HFF-Myc (cell line): ENCODE measurements at regions not wholly inside any gene's neighbourhood (a gene's known extent, or its start where the extent isn't known, plus 50 kb on each side); places are given as distances from the start of the nearest gene placed in this dataset.

Experiments
- DNase-seq: peaks from one replicate; pipeline ENCODE4 v3.0.0-alpha.2; 2011; ENCODE audit warnings: low read depth; ENCODE audit errors: extremely low read depth
- H3K4me3 ChIP-seq: replicated peaks from 2 replicates; pipeline ENCODE4 v1.5.1; 2011; ENCODE audit warnings: low read depth, mild to moderate bottlenecking, control low read depth, low read length
- TF ChIP-seq, protein P1 (sequence below): IDR thresholded peaks from 2 replicates; pipeline ENCODE4 v1.5.1; 2012; ENCODE audit warnings: mild to moderate bottlenecking, low read depth, low read length, control low read depth; ENCODE audit errors: missing control alignments

DNA sequence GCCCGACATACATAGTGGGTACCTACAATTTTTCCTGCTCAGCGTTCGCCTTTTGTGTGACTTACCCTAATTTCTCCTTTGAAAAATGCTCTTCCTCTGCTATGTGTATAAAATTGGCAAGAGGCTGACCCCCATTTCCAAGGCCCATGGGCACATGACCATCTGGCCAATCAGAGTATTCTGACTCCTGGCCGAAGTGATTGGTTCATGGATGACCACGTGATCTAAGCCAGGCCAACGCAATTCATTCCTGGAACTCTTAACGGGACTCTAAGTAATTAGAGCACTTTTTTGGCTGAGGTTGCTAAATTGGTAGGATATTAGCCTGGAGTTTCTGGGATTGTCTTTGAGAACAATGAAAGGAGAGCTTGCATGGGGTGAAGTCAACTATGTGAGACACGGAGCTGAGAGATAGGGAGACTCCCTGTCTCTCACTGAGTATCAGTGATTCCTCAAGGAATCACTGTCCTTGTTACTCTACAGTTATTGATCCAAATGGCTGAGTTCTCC, 110.1 kb upstream of the TBX3 start:
- no peak overlapping the region for H3K4me3 ChIP-seq
- TF ChIP-seq, protein P1, sequence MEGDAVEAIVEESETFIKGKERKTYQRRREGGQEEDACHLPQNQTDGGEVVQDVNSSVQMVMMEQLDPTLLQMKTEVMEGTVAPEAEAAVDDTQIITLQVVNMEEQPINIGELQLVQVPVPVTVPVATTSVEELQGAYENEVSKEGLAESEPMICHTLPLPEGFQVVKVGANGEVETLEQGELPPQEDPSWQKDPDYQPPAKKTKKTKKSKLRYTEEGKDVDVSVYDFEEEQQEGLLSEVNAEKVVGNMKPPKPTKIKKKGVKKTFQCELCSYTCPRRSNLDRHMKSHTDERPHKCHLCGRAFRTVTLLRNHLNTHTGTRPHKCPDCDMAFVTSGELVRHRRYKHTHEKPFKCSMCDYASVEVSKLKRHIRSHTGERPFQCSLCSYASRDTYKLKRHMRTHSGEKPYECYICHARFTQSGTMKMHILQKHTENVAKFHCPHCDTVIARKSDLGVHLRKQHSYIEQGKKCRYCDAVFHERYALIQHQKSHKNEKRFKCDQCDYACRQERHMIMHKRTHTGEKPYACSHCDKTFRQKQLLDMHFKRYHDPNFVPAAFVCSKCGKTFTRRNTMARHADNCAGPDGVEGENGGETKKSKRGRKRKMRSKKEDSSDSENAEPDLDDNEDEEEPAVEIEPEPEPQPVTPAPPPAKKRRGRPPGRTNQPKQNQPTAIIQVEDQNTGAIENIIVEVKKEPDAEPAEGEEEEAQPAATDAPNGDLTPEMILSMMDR: no peak
- no peak for DNase-seq

DNA sequence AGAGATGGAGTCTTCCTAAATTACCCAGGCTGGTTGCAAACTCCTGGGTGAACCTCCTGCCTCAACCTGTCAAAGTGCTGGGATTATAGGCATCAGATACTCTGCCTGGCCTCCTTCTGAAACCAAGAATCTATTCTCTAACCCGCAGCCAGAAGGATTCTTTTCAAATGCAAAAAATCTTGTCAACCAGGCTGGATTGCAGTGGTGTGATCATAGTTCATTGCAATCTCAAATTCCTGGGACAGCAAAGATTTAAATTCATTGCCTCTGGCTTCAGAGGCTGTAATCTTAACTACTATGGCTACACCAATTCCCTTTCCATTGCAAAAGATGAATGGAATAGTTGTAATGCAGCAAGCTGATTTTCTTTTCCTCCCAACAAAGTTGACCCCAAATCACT, 106.3 kb upstream of the TBX3 start:
- TF ChIP-seq, protein P1: no peak
- no peak overlapping the region for H3K4me3 ChIP-seq
- DNase-seq: no peak

DNA sequence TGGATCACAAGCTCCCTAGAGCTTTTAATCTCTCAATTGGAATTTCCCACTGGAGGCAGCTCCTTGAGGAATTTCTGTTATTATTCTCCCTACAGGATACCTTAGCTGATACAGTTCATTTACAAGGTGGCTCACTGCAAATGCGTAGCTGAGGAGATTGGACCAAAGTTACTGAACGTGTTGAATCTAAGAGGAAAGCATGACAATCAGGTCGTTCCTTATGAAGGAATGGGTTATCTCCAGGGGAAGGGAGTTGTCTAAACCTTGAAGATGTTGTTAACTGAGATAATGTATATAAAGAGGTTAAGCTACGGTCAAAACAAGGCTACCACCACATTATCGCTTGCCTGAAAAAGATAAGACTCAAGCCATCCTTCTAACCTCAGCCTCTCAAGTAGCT, 105.8 kb upstream of the TBX3 start:
- TF ChIP-seq, protein P1: no peak
- H3K4me3 ChIP-seq: no peak overlapping the region
- no peak for DNase-seq

DNA sequence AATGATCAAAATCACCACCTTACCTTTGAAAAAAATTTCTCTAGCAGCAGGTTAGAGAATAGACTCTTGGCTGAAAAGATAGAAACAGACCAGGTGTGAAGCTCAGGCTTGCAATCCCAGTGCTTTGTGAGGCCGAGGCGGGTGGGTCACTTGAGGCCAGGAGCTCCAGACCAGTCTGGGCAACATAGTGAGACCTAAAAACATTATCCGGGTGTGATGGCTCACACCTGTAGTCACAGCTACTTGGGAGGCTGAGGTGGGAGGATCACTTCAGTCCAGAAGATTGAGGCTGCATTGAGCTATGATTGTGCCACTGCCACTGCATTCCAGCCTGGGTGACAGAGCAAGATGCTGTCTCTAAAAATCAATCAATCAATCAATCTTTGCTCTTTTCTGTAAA, 105.3 kb upstream of the TBX3 start:
- no peak overlapping the region for H3K4me3 ChIP-seq
- TF ChIP-seq, protein P1: no peak
- no peak for DNase-seq

DNA sequence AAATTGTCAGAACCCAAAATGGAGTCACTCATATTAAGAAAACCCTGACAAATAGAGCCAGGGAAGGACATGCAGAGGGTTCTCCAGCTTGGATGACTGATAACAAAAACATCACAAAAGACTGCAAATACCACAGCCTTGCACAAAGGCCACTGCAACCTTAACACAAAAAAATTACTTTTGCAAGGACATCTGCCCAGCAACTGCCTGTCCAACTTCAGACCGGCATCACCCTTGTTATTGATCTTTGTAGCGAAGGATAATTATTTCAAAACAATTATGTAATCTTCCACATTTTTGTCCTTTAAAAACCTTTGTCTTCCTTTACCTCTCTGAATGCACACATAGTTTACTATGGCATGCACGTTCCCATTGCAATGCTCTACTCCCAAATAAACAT, 100.6 kb upstream of the TBX3 start:
- TF ChIP-seq, protein P1: no peak
- DNase-seq: no peak
- no peak overlapping the region for H3K4me3 ChIP-seq

DNA sequence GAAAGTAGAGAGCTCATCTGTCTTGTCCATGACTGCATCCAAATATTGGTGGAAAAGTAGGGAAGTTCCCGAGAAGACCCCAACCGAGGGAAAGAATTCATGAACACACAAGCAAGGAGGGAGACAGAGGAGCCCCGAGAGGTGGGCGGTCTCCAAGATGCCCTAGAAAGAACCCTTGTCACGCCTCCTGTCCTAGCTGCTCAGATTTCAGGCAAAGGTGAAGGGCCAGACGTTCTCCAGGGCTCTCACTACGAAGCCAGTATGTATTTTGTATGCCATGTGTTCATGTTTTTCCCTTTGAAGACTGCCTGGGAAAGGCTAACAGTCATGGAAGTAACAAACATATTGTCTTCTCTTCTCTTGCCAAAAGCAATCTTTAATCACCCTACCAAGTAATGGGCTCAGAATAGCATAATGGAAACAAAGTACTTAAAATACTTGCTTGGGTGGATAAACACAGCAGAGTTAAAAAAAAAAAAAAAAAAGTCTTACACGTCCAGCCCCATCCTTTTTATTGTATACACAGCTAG, 99.2 kb upstream of the TBX3 start:
- H3K4me3 ChIP-seq: no peak overlapping the region
- TF ChIP-seq, protein P1: no peak
- no peak for DNase-seq

DNA sequence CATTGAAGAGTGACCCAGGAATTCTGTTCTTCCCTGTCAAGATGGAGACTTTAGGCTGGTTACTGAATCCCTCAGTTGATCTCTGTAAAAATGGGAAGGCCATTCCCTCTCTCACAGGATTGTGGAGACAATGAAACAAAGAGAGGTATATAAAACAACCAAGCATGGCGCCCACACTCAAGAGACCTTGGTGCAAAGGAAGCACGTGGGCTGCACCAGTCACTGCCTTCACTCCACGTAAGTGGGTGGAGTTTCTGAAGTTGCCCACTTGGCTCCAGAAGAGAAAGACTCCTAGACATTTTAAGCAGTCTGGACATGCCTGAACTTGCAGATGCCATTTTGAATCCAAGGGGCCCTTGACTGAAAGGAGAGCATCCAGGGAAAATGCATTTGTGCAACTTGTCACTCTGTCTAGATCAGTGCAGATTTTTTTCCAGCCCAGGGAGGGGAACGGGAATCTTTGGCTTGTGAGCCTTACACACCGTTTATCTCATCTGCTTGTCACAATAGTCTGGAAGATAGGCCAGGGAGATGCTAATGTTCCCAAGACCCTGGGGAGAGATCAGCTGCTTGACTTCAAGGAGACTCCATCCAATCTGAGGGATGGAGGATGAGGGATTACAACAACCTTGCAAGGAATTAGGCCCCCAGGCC, 96.9 kb upstream of the TBX3 start:
- no peak for DNase-seq
- no peak overlapping the region for H3K4me3 ChIP-seq
- TF ChIP-seq, protein P1: no peak
